ENCODE measurements at regions not wholly inside any gene's neighbourhood (a gene's known extent, or its start where the extent isn't known, plus 50 kb on each side); places are given as distances from the start of the nearest gene placed in this dataset.

DNA sequence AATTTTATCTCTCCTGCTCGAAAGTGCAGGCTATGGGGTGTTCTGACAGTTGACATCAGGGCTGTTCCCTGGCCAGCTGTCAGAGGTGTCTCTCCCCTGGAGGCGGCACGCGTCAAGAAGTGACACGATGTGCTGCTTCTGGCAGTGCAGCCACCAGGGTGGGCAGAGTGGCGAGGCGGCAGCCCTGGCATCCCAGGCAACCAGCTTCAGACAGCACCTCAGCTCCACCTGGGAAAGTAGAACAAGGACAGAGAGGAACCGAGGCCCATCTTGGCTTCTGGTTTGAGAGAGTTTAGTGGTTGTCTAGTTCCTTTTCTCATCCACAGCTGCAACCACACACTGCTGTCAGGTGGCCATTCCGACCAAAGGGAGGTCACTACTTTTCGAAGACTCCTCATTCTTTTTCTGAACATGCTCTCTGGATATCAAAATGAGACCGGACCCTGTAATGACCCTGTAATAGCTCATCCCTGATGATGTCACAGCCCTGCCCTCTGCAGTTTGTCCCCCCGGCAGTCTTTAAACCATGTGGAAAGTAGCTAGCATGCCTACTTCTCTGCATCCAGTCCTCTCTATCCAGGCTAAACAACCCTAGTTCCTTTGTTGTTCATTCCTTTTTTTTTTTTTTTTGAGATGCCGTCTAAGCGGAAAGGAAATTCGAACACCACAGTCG is 381.0 kb upstream of the NRP1 start:
- Histone ChIP-seq H3K9ac (no peak overlapping the region), H3K27ac (peak overlapping the region in 1 of 11 experiments; percentile 17; a peak in 1 of 22 replicates), H3K4me2 (peak overlapping the region in 4 of 11 experiments; percentile 29 to 53 (median 42); a peak in 7 of 22 replicates), H4K20me1 (no peaks in the 10 kb centered on the region), H3K4me1 (peaks cover 0 to 20% (median 17%) of the 10 kb centered on the region in 10 experiments; a peak in 14 of 20 replicates), H3K36me3 (no peaks in the 10 kb centered on the region), H3K27me3 (no peaks in the 10 kb centered on the region), H3K9me3 (replicated peaks in 1 of 11) (peaks cover 7 to 15% (median 13%) of the 10 kb centered on the region in 11 experiments; a peak in 21 of 22 replicates), H3K4me3 (no peak overlapping the region)
- TF ChIP-seq Cebpa-rat (IDR thresholded peaks at IDR 0.05), result no peak

DNA sequence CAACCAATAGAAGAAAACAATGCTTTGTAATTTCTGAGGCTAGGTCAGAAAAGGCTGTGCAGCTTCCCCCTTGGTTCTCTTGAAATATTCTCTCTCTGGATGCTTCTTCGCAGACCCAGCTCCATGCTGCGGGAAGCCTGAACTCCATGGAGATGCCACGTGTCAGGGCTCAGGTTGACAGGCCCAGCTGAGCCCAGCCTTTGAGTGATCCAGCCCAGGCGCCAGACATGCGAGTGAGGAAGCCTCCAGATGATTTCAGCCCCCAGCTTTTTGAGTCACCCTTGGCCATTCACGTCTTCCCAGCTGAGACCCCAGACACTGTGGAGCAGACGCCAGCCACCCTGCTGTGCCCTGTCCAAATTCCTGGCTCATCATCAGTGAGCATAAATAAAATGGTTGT is 378.4 kb upstream of the NRP1 start:
- H3K27me3 ChIP-seq, result no peaks in the 10 kb centered on the region
- H3K4me1 ChIP-seq, result peaks cover 0 to 18% (median 16%) of the 10 kb centered on the region in 10 experiments; a peak in 14 of 20 replicates
- no peak overlapping the region for H3K27ac ChIP-seq
- H3K36me3 ChIP-seq, result no peaks in the 10 kb centered on the region
- no peak overlapping the region for H3K4me3 ChIP-seq
- no peak overlapping the region for H3K9ac ChIP-seq
- H4K20me1 ChIP-seq, result no peaks in the 10 kb centered on the region
- no peak overlapping the region for H3K4me2 ChIP-seq
- TF ChIP-seq Cebpa-rat (IDR thresholded peaks at IDR 0.05), result no peak
- no peaks in the 10 kb centered on the region for H3K9me3 ChIP-seq (replicated peaks in 1 of 11)

DNA sequence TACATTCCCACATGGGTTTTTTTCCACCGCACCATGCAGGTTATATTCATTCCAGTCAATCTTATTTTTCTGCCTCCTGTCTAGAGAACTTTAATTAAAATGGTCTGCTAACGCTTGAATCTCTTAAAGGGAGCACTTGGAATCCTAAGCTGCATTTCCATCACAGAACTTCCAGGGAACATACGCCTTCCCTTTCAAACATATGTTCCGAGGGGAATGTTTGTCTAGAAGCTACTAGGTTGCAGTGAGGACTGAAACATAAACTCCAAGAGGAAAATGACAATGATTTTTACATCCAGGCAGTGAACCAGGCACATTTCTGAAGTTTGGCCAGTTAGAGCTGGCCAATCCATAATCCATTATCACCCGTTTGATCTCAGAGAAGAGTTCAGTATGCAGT is 375.5 kb upstream of the NRP1 start:
- TF ChIP-seq Cebpa-rat (IDR thresholded peaks at IDR 0.05), result no peak
- H3K27me3 ChIP-seq, result no peaks in the 10 kb centered on the region
- no peak overlapping the region for H3K4me2 ChIP-seq
- H4K20me1 ChIP-seq, result no peaks in the 10 kb centered on the region
- peaks cover 0 to 14% (median 0%) of the 10 kb centered on the region in 10 experiments; a peak in 6 of 20 replicates for H3K4me1 ChIP-seq
- H3K9me3 ChIP-seq (replicated peaks in 1 of 11), result no peaks in the 10 kb centered on the region
- no peak overlapping the region for H3K4me3 ChIP-seq
- no peaks in the 10 kb centered on the region for H3K36me3 ChIP-seq
- no peak overlapping the region for H3K27ac ChIP-seq
- no peak overlapping the region for H3K9ac ChIP-seq

DNA sequence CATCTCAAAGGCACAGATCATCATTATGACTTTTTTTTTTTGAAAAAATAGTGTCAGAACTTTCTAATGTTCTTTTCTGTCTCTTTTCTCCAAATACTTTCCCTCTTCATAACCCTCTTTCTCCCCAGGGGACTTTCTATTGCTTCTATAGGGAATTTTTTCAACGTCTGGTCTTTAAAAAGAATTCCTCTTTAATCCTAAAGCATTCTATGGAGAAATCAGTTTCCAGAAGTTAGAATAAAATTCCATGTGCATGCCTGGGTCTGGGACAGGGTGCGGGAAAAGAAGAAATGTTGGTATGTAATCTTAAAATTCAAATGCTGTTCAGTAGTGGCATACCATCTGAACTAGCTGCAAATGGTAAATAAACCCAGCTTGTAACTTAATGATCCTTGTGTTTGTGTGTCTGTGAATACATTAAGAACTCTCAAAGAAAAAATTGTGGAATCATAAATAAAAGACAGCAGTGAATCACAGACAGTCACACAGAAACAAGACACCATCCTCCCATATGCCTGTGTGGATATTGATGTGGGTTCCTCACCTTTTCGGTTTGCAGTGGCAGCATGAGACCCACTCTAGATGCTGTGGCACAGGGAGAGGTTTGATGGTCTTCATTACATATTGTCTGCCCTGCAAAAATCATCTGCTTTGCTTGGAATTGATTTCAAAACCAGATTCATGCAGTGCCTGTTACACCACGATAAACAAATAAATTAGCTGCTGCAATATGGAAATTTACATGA is 374.7 kb upstream of the NRP1 start:
- peaks cover 0 to 22% (median 0%) of the 10 kb centered on the region in 10 experiments; a peak in 6 of 20 replicates for H3K4me1 ChIP-seq
- H3K4me2 ChIP-seq, result no peak overlapping the region
- no peak overlapping the region for H3K9ac ChIP-seq
- no peak for TF ChIP-seq Cebpa-rat (IDR thresholded peaks at IDR 0.05)
- H3K4me3 ChIP-seq, result no peak overlapping the region
- no peaks in the 10 kb centered on the region for H3K36me3 ChIP-seq
- no peak overlapping the region for H3K27ac ChIP-seq
- H3K9me3 ChIP-seq (replicated peaks in 1 of 11), result no peaks in the 10 kb centered on the region
- H4K20me1 ChIP-seq, result no peaks in the 10 kb centered on the region
- H3K27me3 ChIP-seq, result no peaks in the 10 kb centered on the region

DNA sequence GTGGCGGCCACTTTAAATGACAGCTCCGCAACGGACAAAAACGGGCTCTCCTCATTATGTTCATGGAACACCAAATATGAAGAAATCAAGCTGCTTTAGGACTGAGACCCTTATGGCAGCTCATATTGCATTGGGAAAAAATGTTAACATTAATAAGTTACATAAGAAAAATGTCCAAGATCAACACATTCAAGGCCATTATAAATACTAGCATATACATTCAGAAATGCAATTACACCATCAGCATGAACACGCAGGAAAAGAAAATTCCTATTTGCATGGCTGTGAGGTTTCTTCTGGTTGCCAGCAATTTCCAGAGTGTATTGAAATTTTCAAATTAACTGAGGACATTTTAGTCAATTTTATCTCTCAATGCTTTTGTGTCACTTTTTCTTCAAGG is 374.1 kb upstream of the NRP1 start:
- no peaks in the 10 kb centered on the region for H3K27me3 ChIP-seq
- no peaks in the 10 kb centered on the region for H3K9me3 ChIP-seq (replicated peaks in 1 of 11)
- no peak overlapping the region for H3K4me2 ChIP-seq
- no peaks in the 10 kb centered on the region for H3K36me3 ChIP-seq
- H3K4me3 ChIP-seq, result no peak overlapping the region
- H4K20me1 ChIP-seq, result no peaks in the 10 kb centered on the region
- H3K9ac ChIP-seq, result no peak overlapping the region
- H3K27ac ChIP-seq, result no peak overlapping the region
- H3K4me1 ChIP-seq, result peaks cover 0 to 28% (median 0%) of the 10 kb centered on the region in 10 experiments; a peak in 6 of 20 replicates
- no peak for TF ChIP-seq Cebpa-rat (IDR thresholded peaks at IDR 0.05)

DNA sequence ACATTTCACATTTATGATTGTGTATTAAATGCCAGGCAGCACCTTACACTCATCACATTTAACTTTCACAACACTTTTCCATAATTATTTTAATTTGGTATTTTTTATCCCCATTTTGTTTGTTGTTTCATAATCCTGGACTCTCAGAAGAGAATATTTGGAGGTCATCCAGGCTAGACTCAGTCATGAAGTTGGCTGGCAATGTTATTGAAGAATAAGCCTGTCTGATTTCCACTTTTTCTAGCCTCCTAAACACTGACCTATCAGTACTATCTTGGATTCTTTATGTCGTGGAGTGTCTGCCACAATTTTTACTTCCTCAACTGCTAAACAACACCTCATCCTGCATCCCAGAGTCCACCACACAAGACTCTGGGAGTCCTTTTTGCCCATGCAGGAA is 372.3 kb upstream of the NRP1 start:
- H3K4me1 ChIP-seq, result peaks cover 0 to 45% (median 0%) of the 10 kb centered on the region in 10 experiments; a peak in 6 of 20 replicates
- H3K27me3 ChIP-seq, result no peaks in the 10 kb centered on the region
- no peaks in the 10 kb centered on the region for H3K9me3 ChIP-seq (replicated peaks in 1 of 11)
- no peak overlapping the region for H3K4me2 ChIP-seq
- H4K20me1 ChIP-seq, result no peaks in the 10 kb centered on the region
- H3K27ac ChIP-seq, result no peak overlapping the region
- no peak overlapping the region for H3K4me3 ChIP-seq
- H3K36me3 ChIP-seq, result no peaks in the 10 kb centered on the region
- no peak overlapping the region for H3K9ac ChIP-seq
- no peak for TF ChIP-seq Cebpa-rat (IDR thresholded peaks at IDR 0.05)

DNA sequence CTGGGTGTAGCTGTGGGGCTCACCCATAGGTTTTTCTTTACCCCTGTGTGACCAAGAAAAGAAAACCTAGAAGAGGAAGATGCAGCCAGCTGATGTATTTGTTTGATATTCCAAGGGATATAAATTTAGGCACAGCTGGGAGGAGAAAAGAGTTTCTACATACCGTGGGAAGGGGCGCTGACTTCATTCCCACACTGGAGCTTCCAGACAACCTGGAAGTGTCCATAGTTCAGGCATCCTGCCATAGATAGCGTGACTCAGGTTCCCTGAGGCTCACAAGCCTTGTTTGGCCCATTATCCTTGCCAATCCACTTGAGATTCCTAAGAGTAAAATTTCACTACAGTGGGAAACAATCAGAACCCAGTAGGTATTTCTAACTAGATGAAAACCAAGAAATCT is 371.7 kb upstream of the NRP1 start:
- H3K4me3 ChIP-seq, result no peak overlapping the region
- no peak overlapping the region for H3K27ac ChIP-seq
- no peaks in the 10 kb centered on the region for H3K36me3 ChIP-seq
- H3K9me3 ChIP-seq (replicated peaks in 1 of 11), result no peaks in the 10 kb centered on the region
- H3K4me1 ChIP-seq, result peaks cover 0 to 45% (median 0%) of the 10 kb centered on the region in 10 experiments; a peak in 6 of 20 replicates
- TF ChIP-seq Cebpa-rat (IDR thresholded peaks at IDR 0.05), result no peak
- no peak overlapping the region for H3K9ac ChIP-seq
- no peaks in the 10 kb centered on the region for H4K20me1 ChIP-seq
- H3K4me2 ChIP-seq, result peak overlapping the region in 3 of 11 experiments; percentile 58 to 83 (median 72); a peak in 5 of 22 replicates
- no peaks in the 10 kb centered on the region for H3K27me3 ChIP-seq

DNA sequence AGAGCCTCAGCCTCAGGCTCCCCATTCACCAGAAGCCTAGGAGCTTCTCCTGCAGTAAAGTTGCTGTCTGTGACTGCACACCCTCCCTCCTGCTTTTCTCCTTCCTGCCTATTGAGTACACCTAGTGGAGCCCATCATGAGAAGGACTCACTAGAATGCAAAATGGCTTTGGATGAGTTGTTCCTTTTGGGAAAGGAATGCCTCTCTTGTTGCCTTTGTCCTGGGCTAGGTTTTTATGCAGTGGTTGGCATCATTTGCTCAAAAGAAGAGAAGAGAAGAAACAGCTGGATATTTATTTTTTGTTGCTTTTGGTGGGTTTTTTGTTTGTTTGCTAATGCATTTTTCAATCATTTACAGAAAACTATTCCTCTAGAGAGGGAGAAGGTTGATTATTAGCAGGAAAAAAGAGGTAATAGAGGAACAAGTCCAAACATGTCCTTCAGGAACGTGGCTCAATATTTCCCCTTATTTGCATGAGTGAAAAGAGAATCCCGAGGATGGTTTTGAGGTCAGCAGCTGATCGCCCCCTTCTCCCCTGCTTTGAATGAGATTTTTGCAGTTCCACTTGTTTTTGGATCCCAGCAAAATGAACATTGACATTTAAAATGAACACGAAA is 369.9 kb upstream of the NRP1 start:
- Histone ChIP-seq H3K9me3 (replicated peaks in 1 of 11) (no peaks in the 10 kb centered on the region), H3K4me3 (no peak overlapping the region), H3K27ac (peak overlapping the region in 2 of 11 experiments; percentile 46 to 62; a peak in 3 of 22 replicates), H3K4me2 (peak overlapping the region in 3 of 11 experiments; percentile 58 to 83 (median 72); a peak in 6 of 22 replicates), H3K27me3 (no peaks in the 10 kb centered on the region), H3K9ac (peak overlapping the region in 2 of 11 experiments; percentile 12 to 32; a peak in 3 of 22 replicates), H3K4me1 (peaks cover 0 to 45% (median 0%) of the 10 kb centered on the region in 10 experiments; a peak in 6 of 20 replicates), H4K20me1 (no peaks in the 10 kb centered on the region), H3K36me3 (no peaks in the 10 kb centered on the region)
- no peak for TF ChIP-seq Cebpa-rat (IDR thresholded peaks at IDR 0.05)

Measured in BLaER1 treated with 17β-estradiol and CSF1 and Interleukin-3, amounts not matched to agents 10 nM and 100 nM (cell line).